ENCODE measurements at regions not wholly inside any gene's neighbourhood (a gene's known extent, or its start where the extent isn't known, plus 50 kb on each side); places are given as distances from the start of the nearest gene placed in this dataset.

- no peak for DNase-seq
Observed at GRCh38 chr6:85396159-85396808, 53.6 kb upstream of the NT5E start.

GRCh38 chr6:85395746-85396145, 54.1 kb upstream of the NT5E start:
- DNase-seq = no peak

- DNase-seq = no peak
Observed at GRCh38 chr6:85394853-85395538, 54.9 kb upstream of the NT5E start.

GRCh38 chr6:85394199-85394598, 55.7 kb upstream of the NT5E start:
- DNase-seq = no peak

- no peak for DNase-seq
Observed at GRCh38 chr6:85392379-85392778, 57.5 kb upstream of the NT5E start.

GRCh38 chr6:85390775-85391174, 59.1 kb upstream of the NT5E start:
- DNase-seq = no peak

- no peak for DNase-seq
Observed at GRCh38 chr6:85390105-85390728, 59.7 kb upstream of the NT5E start.

- DNase-seq = no peak
Observed at GRCh38 chr6:85389151-85389797, 60.6 kb upstream of the NT5E start.

GRCh38 chr6:85388531-85388930, 61.4 kb upstream of the NT5E start:
- no peak for DNase-seq

- DNase-seq = no peak
Observed at GRCh38 chr6:85385636-85386315, 64.1 kb upstream of the NT5E start.

- DNase-seq = no peak
Observed at GRCh38 chr6:85383042-85383441, 66.8 kb upstream of the NT5E start.

- no peak for DNase-seq
Observed at GRCh38 chr6:85382541-85382940, 67.3 kb upstream of the NT5E start.

GRCh38 chr6:85372915-85373270, 77.0 kb upstream of the NT5E start:
- DNase-seq = no peak

- no peak for DNase-seq
Observed at GRCh38 chr6:85372188-85372914, 77.5 kb upstream of the NT5E start.

GRCh38 chr6:85368631-85369030, 81.3 kb upstream of the NT5E start:
- DNase-seq = no peak

GRCh38 chr6:85364344-85364743, 85.5 kb upstream of the NT5E start:
- no peak for DNase-seq

- no peak for DNase-seq
Observed at GRCh38 chr6:85363870-85364269, 86.0 kb upstream of the NT5E start.

GRCh38 chr6:85362652-85363310, 87.1 kb upstream of the NT5E start:
- DNase-seq = no peak

- no peak for DNase-seq
Observed at GRCh38 chr6:85361643-85362014, 88.3 kb upstream of the NT5E start.

- DNase-seq = no peak
Observed at GRCh38 chr6:85360794-85361642, 88.9 kb upstream of the NT5E start.

- DNase-seq = no peak
Observed at GRCh38 chr6:85357651-85358050, 92.2 kb upstream of the NT5E start.

Measured in T-helper 9 cell (primary cell).